HG03060 (cell line): ENCODE measurements at regions not wholly inside any gene's neighbourhood (a gene's known extent, or its start where the extent isn't known, plus 50 kb on each side); places are given as distances from the start of the nearest gene placed in this dataset.
"Not testable (repeated sequence)": the region's sequence is repeated elsewhere in the genome, so short reads cannot be mapped to it uniquely, and the experiment has no call there.

Source experiments
- ATAC-seq: cut with Tn5 transposase; IDR thresholded peaks from one replicate; pipeline ENCODE4 v1.9.1; 2021; ENCODE audit warnings: low read depth, moderate number of reproducible peaks; ENCODE audit not compliant: unreplicated experiment

DNA sequence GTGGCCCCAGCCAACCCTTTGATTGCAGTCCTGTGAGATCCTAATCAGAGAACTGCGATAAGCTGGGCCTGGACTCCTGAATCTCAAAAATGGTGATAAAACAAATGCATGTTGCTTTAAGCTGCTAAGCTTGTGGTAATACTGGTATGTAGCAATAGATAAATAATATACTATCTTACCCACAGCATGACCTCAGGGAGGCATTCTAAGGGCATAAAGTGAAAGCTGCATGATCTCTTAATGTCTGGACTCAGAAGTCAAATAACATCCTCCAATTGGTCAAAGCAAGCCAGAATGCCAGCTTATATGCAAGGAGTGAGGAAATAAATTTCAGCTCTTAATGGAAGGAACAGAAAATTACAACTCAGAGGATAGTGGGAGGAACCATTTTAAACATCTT lies 246.1 kb downstream of the FSIP2 start:
- ATAC-seq: no peak

DNA sequence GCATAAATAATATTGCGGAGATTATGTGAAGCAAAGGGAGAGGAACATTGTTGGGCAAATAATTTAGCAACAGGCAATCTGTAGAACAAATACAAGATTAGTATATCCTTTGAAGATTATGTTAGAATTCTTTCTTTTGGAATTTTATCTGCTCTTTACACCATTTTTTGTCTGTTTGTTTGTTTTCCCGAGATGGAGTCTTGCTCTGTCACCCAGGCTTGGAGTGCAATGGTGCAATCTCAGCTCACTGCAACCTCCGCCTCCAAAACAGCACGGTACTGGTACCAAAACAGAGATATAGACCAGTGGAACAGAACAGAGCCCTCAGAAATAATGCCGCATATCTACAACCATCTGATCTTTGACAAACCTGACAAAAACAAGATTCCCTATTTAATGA lies 250.3 kb downstream of the FSIP2 start:
- not testable (repeated sequence) for ATAC-seq

DNA sequence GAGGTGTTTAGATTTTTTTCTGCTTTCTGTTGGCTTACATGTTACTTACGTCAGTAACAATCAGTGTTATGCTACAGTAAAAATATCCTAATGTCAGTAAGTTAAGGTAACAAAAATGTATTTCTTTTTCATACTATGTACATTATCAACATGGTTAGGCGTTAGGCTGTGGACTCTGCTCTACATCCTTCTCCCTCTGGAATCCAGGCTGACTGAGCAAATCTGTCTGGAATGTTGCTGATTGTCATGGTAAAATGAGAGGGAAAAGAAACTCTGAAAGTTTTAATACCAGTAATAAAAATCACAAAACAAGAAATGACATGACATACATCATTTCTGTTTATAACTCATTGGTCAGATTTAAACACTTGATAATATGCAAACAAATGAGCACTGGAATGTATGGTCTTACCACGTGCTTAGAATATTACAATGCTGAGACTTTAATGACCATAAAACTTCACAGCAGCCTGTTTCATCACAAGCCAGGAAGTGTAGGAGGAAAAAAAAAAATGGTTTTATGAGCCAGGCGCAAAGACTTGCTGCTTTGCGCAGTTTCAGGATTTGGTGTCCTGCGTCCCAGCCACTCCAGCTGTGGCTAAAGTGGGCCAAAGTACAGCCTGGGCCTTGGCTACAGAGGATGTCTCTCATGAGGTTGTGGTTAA lies 252.4 kb downstream of the FSIP2 start:
- no peak for ATAC-seq

DNA sequence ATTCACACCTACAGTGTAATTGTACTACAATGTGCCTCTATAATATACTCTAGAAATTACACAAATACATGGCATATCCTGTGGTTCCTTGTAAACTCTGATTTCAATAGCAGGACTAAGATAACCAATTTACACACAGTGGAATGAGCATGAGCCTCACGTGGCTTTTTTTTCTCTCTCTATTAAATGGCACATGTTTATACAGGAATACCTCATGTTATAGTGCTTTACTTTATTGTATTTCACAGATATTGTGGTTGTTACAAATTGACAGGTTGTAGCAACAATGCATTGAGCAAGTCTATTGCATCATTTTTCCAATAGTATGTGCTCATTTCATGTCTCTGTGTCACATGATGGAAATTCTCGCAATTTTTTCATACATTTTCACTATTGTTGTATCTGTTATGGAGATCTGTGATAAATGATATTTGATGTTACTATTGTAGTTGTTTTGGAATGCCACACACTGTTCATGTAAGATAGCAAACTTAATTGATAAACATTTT lies 260.0 kb downstream of the FSIP2 start:
- ATAC-seq: no peak

DNA sequence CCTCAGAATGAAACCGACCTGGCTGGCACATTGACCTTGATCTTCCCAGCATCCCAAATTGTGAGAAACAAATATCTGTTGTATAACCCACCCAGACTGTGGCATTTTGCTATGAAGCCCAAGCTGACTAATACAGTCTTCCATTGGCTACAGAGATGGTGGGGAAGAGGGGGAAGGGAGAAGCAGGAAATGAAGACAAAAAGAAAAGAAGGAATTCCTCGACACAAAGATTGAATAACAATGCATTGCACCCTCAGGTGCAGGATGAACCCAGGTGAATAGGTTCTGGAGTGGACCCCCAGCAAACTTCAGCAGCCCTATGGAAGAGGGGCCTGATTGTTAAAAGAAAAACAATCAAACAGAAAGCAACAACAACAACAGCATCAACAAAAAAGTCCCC lies 270.7 kb downstream of the FSIP2 start:
- ATAC-seq: no peak

DNA sequence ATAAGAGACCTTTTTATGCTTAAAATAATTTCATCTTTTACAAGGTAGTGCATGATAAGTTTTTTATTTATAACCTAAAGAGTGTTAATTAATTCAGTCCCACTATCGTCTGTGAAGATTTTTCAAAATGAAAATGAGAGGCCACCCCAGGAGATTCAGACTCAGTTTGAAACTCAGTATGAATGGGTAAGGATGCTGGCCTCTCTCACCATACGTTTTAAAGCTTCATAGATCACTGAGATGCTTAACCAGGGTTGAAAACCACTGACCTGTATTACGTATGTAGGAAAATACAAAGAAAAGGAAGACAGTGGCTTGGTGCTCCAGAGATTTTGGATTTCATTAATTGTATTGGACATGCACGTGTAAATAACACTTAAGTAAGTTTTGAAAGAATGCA lies 278.7 kb downstream of the FSIP2 start:
- no peak for ATAC-seq

DNA sequence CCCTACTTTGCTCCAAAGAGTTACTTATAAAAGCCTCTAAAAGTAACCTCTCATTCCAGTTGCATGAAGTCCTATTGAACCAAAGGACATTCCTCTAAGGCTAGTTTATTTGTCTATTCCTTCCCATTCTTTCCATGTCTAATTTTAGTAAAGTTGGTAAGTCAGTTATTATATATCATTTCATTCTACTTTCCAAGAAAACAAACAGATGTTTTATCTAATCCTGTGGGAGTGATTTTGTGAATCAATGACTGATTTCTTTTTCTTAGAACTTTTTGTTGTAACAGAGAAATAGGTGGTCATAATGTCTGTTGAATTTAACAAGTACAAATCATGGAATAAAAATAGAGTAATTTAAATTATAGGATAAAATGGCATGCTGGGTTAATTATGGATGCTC lies 286.3 kb downstream of the FSIP2 start:
- ATAC-seq: no peak

DNA sequence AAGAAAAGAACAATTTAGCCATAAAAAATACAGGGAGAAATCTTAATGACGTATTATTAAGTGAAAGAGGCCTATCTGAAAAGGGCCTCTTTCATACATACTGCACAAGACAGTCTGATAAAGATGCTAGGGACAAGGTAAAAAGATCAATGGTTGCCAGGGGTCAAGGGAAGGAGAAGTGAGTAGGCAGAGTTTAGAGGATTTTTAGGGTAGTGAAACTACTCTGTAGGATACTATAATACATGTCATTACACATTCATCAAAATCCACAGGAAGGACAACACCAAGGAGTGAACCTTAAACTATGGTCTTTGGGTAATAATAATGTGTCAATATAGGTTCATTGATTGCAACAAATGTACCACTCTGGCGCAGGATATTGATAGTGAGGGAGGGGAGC lies 289.3 kb downstream of the FSIP2 start:
- no peak for ATAC-seq

DNA sequence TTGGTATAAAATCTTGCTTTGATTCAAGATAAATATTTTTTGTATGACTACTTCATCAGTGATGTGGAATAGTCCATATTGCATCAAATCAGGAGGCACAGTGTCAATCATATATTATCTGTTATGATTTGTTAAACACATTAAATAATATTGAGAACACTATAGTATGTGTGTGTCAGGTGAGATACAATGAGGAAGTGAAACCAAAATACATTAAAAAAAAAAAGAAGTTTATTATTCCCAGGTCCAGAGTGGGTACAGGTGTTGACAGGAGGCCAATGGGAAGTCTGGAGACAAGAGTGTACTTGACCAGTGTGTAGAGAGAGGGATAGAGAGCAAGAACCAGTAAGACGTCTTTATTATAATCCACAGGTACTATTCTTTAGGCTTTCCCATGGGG lies 292.6 kb downstream of the FSIP2 start:
- no peak for ATAC-seq

DNA sequence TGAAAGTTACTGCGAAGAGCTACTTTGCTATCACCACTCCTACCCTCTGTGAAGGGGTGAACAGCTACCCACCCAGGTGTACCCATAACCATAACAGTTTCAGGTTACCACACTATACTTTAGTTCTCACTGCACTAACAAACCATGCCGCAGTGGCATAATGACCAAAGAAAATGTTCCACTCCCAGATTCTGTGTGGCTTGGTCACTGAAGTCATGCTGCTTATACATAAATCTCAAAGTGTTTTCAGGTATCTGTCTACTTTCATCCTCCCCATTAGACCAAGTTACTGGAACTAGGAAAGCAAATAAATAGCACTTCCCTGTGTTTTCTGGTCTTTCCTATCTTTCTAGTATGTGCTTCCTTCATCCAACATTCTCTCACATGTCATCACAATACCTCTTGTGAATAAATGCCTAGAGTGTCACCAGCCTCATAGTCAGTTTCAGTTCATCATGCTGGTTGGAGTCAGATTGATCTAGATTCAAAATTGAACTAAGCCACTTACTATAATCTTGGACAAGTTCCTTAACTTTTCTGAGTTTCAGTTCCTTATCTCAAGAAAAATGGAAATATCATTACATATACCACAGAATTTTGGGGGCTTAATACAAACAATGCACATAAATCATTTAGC lies 293.6 kb downstream of the FSIP2 start:
- ATAC-seq: no peak

DNA sequence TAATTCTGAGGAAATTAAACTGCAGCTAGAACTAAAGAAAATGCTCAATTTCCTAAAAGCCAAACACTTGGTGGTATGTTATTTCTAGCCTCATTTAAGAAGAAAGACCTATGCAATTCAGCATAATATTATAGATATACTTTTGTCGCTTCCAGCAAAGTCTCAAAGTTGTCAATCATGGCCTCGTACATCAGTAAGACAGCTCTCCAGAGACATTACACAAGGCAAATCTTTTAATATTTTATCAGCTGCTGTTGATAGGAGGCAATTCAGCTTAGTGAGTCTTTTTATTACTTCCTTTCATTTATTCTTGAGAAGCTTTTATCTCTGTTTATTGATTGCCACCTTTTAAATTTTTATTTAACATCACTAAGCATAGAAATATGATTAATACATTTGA lies 294.3 kb downstream of the FSIP2 start:
- ATAC-seq: no peak

DNA sequence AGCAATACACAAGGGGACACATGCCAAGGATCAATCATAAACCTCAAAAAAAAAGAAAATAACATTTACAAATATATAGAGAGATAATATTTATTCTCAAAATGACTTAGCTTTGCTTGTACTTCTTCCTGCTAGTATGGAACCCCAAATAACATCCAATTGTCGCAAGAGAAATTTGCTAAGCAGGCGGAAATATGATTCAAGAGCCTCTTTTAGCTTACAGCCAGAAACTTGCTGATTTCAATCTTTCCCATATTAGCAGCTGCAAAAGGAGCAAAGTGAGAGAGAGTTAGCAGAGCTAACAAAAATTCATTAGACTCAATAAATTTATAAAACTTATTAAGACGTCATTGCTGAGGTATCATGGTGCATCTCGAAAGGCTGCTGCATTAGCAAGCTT lies 294.9 kb downstream of the FSIP2 start:
- no peak for ATAC-seq

DNA sequence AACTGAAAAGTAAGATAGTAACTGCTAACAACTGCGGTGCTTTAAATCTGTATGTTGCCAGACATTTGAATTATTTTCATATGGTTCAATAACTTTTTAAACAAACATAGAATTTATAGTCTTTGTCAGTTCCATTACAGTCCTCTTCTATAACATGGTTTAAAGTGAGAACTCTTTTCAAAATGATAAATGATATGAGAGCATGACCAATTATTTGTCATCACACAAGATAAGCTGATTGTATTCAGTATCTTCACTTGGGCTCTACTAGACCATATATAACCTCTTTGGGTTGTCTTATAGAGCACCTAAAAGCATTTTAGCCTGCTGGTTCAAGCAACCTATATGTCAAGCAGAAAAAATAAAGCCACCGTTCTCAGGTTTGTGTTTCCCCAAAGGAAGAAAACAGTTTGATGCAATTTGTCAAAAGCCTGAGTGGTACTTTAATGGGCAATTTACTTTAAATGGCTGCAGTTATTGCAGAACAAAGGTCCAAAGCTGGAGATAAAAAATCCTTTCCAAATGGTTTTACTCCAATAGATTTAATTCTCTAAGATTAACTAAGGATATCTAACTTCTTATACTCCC lies 298.4 kb downstream of the FSIP2 start:
- ATAC-seq: no peak

DNA sequence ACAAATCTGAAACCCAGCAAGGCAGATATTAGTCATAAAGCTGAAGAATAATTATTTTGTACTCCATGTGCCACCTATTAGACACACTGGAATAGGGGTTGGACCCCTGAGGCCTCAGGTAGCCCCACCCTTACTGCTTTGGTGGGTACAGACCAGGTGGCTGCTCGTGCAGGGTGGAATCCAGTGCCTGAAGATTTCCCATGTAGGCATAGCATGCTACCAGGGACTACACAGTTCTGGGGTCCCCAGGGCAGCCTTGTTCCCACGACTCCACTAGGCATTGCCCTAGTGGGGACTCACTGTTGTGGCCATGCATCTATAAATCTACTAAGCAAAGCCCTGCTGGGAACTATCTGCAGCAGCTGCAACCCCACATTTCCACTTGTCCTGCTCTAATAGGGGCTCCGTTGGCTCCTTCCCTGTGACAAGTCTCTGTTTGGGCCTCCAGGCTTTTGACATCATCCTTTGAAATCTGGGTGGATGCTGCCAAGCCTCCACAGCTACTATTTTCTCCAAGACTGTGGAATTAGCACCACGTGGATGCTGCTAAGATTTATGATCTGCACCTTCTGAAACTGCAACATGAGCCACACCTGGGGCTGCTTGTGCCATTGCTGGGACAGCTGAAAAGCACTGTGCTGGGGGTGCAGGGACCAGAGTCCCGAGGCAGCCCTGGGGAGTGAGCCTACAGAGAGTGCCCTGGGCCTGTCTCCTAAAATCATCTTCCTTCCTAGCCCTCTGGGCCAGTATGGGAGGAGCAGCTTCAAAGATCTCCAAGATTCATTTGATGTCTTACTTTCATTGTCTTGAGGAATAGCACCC lies 303.8 kb downstream of the FSIP2 start:
- ATAC-seq: no peak

DNA sequence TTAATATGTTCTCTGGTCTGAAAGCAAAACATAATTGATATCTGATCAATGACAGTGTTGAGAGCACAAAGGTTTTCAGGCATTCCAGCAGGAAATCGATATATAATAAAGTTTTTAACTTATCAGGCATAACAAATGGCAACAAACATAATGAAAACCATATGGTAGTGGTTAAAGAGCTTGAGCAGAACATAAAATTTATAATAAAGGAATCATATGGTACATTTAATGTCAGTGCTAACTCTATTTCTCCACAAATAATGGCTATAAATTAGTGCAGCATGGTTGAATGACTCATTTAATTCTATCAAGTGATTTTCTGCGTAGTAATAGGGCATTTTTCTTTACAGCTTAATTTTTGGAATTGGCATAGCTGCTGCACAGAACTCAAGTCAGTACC lies 306.2 kb downstream of the FSIP2 start:
- ATAC-seq: no peak

DNA sequence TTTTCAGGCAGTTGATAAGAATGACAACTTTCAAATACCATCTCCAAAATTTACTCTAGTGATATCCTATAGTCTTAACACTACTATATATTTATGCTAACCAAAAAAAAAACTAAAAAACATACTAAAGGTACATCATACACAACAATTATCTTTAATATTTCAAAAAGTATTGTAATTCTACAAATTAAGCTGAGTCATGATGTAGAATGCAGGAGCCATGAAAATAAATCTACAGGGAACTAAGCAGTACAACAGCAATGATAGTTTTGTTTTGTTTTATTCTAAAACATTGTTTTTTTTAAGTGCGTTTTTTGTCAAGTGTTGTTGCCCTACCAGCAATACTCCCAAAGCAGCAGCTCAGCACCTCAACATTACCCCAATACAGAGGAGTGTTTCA lies 314.3 kb downstream of the FSIP2 start:
- ATAC-seq: no peak

DNA sequence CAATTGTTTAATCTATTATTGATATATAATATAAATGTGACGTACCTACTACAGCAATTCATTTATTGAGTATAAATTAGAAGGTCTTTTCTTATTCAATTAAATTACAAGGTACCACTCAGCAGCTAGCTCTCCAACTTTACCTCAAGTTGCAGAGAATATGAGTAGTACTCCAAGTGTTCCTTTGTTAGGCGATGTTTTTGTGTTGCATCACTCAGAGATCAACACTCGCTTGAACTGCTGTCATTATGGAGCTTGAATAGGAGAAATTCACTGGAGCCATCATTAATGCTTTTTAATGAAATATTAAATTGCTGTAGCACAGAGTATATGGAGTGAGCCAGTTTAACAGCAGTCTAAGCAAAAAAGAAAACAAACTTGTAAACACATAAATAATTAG lies 320.0 kb downstream of the FSIP2 start:
- ATAC-seq: no peak

DNA sequence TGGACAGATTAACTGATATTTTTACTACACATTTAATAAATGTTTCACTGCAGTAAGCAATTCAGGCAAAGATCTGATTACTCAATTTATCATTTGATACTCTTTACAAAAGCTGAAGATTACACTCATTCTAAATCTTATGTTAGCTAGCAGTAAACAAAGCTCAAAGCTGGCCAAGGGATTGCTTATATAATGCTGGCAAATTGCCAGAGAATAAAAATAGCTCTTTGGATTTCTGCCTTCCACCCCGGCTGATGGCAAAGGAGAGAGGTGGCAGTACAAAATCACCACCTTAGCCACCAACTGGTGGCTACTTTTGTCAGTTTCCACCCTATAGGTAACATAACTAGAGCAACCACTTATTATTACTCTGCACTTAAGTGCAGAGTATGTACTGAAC lies 320.5 kb downstream of the FSIP2 start:
- ATAC-seq: no peak

DNA sequence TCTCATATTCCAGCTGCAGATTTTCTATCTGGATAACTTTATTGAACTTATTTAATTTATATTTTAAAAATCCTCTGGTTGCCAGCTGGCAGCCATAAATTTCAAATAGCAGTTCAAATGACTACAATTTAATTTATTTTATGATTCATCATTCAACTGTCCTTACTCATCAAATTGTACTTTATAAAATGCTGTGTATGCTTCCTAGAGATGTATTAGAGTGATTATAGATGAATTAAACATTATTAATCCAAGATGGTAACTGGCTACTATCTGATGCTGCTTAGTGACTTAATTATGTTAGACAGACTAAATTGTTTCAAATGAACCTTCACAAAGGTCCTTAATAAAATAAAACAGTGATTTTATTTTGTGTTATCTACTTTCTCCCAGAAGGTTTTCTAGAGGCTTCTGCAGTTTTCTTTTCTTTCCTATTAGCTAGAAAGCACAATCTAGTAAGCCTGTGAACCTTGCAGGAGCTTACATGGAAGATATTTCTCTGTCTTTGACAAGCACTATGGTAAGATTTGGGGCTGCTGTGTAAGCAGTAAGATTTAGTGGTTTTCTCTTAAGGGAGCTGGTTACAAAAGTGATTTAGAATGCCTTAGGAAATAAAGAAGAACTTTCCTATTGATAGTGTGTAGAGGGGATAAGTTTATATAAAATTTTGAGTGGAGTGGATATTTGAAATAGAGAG lies 322.3 kb downstream of the FSIP2 start:
- ATAC-seq: no peak

DNA sequence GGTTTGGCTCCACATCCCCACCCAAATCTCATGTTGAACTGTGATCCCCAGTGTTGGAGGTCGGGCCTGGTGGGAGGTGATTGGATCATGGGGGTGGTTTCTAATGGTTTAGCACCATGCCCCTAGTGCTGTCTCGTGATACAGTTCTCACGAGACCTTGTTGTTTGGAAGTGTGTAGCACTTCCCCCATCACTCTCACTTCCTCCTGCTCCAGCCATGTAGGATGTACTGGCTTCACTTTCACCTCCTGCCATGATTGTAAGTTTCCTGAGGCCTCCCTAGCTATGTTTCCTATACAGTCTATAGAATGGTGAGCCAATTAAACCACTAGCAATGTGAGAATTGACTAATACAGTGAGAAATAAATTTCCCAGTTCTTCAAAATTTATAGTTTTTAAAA lies 325.9 kb downstream of the FSIP2 start:
- no peak for ATAC-seq

DNA sequence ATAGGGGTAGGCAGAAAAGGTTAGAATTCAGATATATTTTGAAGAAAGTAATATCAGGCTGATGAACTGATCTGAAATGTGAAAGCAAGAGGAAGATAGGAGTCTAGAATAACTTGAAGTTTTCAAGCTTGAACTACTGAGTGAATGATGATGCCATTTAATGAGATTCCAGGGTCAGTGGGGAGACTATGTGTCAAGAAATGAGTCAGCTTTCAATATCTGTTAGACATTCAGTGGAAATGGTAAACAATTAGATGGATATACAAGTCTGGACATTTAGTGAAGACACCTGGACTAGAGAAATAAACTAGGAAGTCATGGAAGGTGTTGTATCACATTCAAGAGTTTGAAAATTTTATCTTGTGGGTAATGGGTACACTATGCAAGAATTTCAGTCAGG lies 326.9 kb downstream of the FSIP2 start:
- no peak for ATAC-seq
